GM13977 (cell line): ENCODE measurements at regions not wholly inside any gene's neighbourhood (a gene's known extent, or its start where the extent isn't known, plus 50 kb on each side); places are given as distances from the start of the nearest gene placed in this dataset.

ENCODE experiments used
- DNase-seq: peaks from one replicate; pipeline ENCODE4 v3.0.0; 2012; ENCODE audit warnings: low spot score
- CTCF ChIP-seq: IDR thresholded peaks from 2 replicates; pipeline ENCODE4 v1.5.1; 2012; ENCODE audit warnings: mild to moderate bottlenecking, control low read depth; ENCODE audit not compliant: insufficient read depth; ENCODE audit errors: extremely low read depth, missing control alignments
- in situ Hi-C: fragments of 300-500 bp; cut with MboI; formaldehyde crosslinking; loops from one replicate; pipeline ENCODE4 v1.12.0; 2022; ENCODE audit warnings: low sequenced_read_pairs, low pct_unique_long_range_greater_than_20kb, mixed read lengths, inconsistent platforms; ENCODE audit not compliant: unreplicated experiment

GRCh38 chr2:215620528-215620927, 184.7 kb upstream of the FN1 start:
- DNase-seq: no peak
- no peak for TF ChIP-seq CTCF
- in situ Hi-C loops: no loop called here

GRCh38 chr2:215619989-215620388, 184.1 kb upstream of the FN1 start:
- in situ Hi-C loops: no loop called here
- DNase-seq: no peak
- TF ChIP-seq CTCF: no peak

GRCh38 chr2:215619022-215619958, 183.4 kb upstream of the FN1 start:
- DNase-seq: no peak
- no peak for TF ChIP-seq CTCF
- in situ Hi-C loops: no loop called here

GRCh38 chr2:215618145-215618544, 182.3 kb upstream of the FN1 start:
- no peak for DNase-seq
- in situ Hi-C loops: no loop called here
- TF ChIP-seq CTCF: no peak

- TF ChIP-seq CTCF: no peak
- no peak for DNase-seq
- in situ Hi-C loops: no loop called here
Measured at GRCh38 chr2:215617060-215617824, 181.4 kb upstream of the FN1 start.

- DNase-seq: no peak
- in situ Hi-C loops: no loop called here
- TF ChIP-seq CTCF: no peak
Measured at GRCh38 chr2:215615803-215616174, 179.9 kb upstream of the FN1 start.
